Tibial nerve (tissue), 4 donors: ENCODE measurements at regions not wholly inside any gene's neighbourhood (a gene's known extent, or its start where the extent isn't known, plus 50 kb on each side); places are given as distances from the start of the nearest gene placed in this dataset.

Source experiments
- DNase-seq, 2 donors: peaks; one replicate each; pipeline ENCODE4 v3.0.0-alpha.2; 2019; ENCODE audit warnings: low spot score in 2 of 2
- H3K27ac ChIP-seq, 4 donors: fragments of 200-600 bp; sonication (generic) in 3 of 4; one replicate each; pipeline ENCODE4 v1.5.1; 2017 to 2019; ENCODE audit warnings: mild to moderate bottlenecking in 1 of 4
- H3K27me3 ChIP-seq, 2 donors: fragments of 200-600 bp; sonication (generic) in 1 of 2; one replicate each; pipeline versions ENCODE4 v1.5.1 to v1.6.0; 2017 to 2019
- H3K36me3 ChIP-seq, 3 donors: fragments of 200-600 bp; sonication (generic); one replicate each; pipeline ENCODE4 v1.5.1; 2018 to 2019
- H3K4me1 ChIP-seq, 4 donors: fragments of 200-600 bp; sonication (generic) in 3 of 4; one replicate each; pipeline ENCODE4 v1.5.1; 2017 to 2019
- H3K4me3 ChIP-seq, 4 donors: fragments of 200-600 bp; sonication (generic) in 3 of 4; one replicate each; pipeline ENCODE4 v1.5.1; 2017 to 2019; ENCODE audit warnings: mild to moderate bottlenecking in 1 of 4, moderate library complexity in 1 of 4
- H3K9me3 ChIP-seq, 4 donors: fragments of 200-600 bp; sonication (generic) in 3 of 4; one replicate each; pipeline ENCODE4 v1.5.1; 2017 to 2019
- EP300 ChIP-seq, 2 donors: sonication (generic); formaldehyde crosslinking; IDR thresholded peaks; one replicate each; pipeline ENCODE4 v1.6.1; 2017; ENCODE audit warnings: antibody characterized with exemption in 2 of 2, mild to moderate bottlenecking in 1 of 2
- POLR2A ChIP-seq, 2 donors: fragments of 450-650 bp; IDR thresholded peaks; one replicate each; pipeline ENCODE4 v1.6.1; 2017; ENCODE audit warnings: antibody characterized with exemption in 2 of 2, mild to moderate bottlenecking in 2 of 2, moderate library complexity in 2 of 2
- WGBS, 2 donors: methylation state at CpG; one replicate each; pipeline ENCODE4 v1.1.5; 2018; 5-methylcytosine and 5-hydroxymethylcytosine counted together
- TF ChIP-seq, protein P1 (sequence below), 5 experiments: fragments of 200-600 bp in 3 of 5; fragments of 450-650 bp in 2 of 5; sonication (generic) in 3 of 5; IDR thresholded peaks; one replicate each; pipeline ENCODE4 v1.5.1; 2016 to 2019; ENCODE audit warnings: antibody characterized with exemption in 5 of 5, mild to moderate bottlenecking in 3 of 5, moderate library complexity in 2 of 5

DNA sequence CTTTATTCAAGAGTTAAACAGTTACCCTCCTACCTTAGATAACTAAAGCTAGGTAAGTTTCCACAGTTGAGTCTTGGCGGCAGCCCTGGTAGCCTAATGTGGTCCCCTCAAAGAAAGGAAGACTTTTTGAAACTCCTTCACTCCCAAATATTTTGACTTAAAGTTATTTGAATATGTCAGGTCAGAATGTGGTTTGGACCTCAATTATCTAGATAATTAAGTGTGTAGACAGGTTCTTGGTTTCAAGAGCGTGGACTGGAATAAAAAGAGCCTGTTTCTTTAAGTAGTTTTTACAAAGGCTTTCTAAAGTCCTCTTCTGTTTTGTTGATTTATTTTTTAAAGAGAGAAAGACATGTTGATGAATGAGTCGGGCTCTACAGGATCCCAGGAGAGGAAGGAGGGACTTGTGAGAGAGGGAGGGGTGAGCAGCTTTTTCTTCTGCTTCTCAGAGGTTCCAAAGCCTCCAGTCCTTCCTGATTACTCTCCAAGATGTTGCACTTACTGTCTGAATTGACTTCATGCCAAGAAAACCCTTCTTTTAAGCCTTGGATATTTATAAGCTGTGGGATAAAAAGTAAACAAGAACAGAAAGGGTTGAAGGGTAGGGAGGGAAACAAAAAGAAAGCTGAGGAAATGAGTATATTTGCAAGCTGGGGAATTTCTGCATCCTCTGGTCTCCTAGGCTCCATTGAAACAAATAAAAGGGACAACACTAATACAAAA lies 457.4 kb downstream of the IGSF11 start:
- no peak overlapping the region for H3K4me3 ChIP-seq
- 56 to 62% methylated on average over 3 of the region's 3 CpGs for WGBS, 2 donors
- no peaks in the 10 kb centered on the region for H3K9me3 ChIP-seq
- H3K27ac ChIP-seq = no peak overlapping the region
- no peaks in the 10 kb centered on the region for H3K36me3 ChIP-seq
- TF ChIP-seq, protein P1, sequence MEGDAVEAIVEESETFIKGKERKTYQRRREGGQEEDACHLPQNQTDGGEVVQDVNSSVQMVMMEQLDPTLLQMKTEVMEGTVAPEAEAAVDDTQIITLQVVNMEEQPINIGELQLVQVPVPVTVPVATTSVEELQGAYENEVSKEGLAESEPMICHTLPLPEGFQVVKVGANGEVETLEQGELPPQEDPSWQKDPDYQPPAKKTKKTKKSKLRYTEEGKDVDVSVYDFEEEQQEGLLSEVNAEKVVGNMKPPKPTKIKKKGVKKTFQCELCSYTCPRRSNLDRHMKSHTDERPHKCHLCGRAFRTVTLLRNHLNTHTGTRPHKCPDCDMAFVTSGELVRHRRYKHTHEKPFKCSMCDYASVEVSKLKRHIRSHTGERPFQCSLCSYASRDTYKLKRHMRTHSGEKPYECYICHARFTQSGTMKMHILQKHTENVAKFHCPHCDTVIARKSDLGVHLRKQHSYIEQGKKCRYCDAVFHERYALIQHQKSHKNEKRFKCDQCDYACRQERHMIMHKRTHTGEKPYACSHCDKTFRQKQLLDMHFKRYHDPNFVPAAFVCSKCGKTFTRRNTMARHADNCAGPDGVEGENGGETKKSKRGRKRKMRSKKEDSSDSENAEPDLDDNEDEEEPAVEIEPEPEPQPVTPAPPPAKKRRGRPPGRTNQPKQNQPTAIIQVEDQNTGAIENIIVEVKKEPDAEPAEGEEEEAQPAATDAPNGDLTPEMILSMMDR (IDR thresholded peaks at IDR 0.05) = no peak
- TF ChIP-seq POLR2A (IDR thresholded peaks at IDR 0.05) (no peak), EP300 (IDR thresholded peaks at IDR 0.05) (no peak)
- no peaks in the 10 kb centered on the region for H3K4me1 ChIP-seq
- H3K27me3 ChIP-seq = no peaks in the 10 kb centered on the region
- DNase-seq = no peak

DNA sequence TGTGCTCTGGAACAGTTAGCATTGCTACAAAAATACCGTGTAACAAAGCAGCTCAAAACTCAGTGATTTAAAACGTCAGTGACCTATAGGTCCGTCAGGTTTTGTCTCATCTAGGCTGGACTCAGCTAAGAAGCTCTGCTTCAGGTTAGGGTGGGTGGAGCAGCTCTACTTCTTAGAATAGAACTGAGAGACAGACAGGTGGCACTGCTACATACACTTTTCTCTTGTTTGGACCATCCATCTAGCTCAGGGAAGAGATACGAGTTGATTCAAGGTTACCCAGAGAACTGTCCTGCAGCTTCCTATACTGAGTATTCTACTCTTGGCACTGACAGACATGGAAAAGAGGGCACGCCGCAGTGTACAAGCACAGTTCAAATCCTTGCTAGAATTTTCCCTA lies 456.1 kb downstream of the IGSF11 start:
- WGBS, 2 donors = 91% methylated on average over 6 of the region's 6 CpGs
- TF ChIP-seq POLR2A (IDR thresholded peaks at IDR 0.05) = no peak
- no peak for TF ChIP-seq EP300 (IDR thresholded peaks at IDR 0.05)
- TF ChIP-seq, protein P1 (IDR thresholded peaks at IDR 0.05) = no peak
- no peaks in the 10 kb centered on the region for H3K9me3 ChIP-seq

DNA sequence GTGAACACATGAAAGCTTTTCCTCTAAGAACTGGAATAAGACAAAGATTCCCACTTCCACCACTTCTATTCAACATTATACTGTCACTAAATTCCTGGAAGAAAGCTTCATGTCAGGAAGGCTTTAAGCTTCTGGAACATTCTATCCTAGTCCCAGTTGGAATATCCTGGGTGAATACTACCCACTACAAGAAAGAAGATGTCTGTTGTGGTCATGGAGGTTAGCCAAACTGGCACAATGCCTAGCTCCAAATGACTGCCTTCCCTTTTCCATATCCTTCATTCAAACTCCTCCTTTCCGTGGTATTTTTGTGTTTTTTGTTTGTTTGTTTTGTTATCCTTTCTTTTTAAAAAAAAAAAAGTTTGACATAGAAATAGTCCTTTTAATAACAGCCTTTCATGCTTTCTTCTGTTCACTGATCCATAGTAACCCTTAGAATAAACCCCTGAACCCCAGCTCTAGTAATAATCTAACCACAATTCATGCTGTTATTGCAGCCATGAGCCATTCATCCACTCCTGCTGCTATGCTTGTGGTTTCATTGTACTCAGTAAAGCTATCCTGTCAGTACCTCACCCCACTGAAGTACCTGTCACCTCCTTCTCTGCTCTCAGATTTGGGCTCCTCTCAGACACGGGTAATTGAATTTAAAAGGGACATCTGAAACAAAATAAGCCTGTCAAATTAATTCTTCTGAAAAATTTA lies 447.5 kb downstream of the IGSF11 start:
- TF ChIP-seq, protein P1 (IDR thresholded peaks at IDR 0.05) = no peak
- TF ChIP-seq EP300 (IDR thresholded peaks at IDR 0.05) = no peak
- TF ChIP-seq POLR2A (IDR thresholded peaks at IDR 0.05) = no peak
- WGBS, 2 donors = 44 to 50% methylated on average over 2 of the region's 2 CpGs
- H3K27me3 ChIP-seq = no peaks in the 10 kb centered on the region
- no peak for DNase-seq
- no peaks in the 10 kb centered on the region for H3K36me3 ChIP-seq
- no peak overlapping the region for H3K27ac ChIP-seq
- no peaks in the 10 kb centered on the region for H3K4me1 ChIP-seq
- H3K9me3 ChIP-seq = no peaks in the 10 kb centered on the region
- no peak overlapping the region for H3K4me3 ChIP-seq

More for the DNA sequence above, 456.1 kb downstream of the IGSF11 start:
- H3K27ac ChIP-seq = no peak overlapping the region
- H3K4me1 ChIP-seq = no peaks in the 10 kb centered on the region
- no peak overlapping the region for H3K4me3 ChIP-seq
- H3K27me3 ChIP-seq = no peaks in the 10 kb centered on the region
- DNase-seq = no peak
- H3K36me3 ChIP-seq = no peaks in the 10 kb centered on the region

DNA sequence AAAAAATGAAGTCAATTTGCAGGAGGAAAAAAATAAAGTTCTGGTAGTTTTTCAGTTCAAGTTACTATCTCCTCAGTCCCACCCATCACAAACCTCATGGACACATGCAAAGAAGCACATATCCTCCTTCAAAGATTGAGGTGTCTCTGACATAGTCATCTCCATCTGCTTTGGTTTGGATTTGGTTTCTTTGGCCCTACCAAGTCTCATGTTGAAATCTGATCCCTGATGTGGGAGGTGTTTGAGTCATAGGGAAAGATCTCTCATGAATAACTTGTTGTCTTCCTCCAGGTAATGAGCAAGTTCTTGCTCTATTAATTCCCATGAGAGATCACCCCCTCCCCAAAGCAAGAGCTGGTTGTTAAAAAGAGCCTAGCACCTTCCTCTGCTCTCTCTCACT lies 446.8 kb downstream of the IGSF11 start:
- TF ChIP-seq EP300 (IDR thresholded peaks at IDR 0.05) = no peak
- TF ChIP-seq, protein P1 (IDR thresholded peaks at IDR 0.05) = no peak
- TF ChIP-seq POLR2A (IDR thresholded peaks at IDR 0.05) = no peak

DNA sequence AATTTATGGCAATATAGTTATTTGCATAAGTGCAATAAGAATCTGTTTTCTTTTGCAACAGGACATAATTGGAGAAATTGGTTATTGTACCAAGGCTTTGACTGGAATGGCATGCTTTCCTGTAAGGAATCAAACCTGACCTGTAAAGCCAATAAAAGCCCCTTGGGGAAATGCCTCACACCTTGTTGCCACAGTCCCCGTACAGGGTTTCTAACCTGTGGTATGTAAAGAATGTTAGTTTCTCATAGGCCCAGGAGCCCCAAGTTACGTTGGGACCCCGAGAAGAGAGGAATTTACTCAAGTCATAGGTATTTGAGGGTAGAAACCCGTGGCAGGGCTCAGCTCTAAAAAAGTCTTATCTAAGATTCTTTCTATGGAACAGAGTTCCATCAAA lies 441.4 kb downstream of the IGSF11 start:
- WGBS, 2 donors = 60 to 78% methylated on average over 4 of the region's 4 CpGs
- H3K4me3 ChIP-seq = no peak overlapping the region
- H3K27ac ChIP-seq = no peak overlapping the region
- no peak for TF ChIP-seq POLR2A (IDR thresholded peaks at IDR 0.05)
- TF ChIP-seq EP300 (IDR thresholded peaks at IDR 0.05) = no peak
- TF ChIP-seq, protein P1 (IDR thresholded peaks at IDR 0.05) = no peak
- no peaks in the 10 kb centered on the region for H3K27me3 ChIP-seq
- no peaks in the 10 kb centered on the region for H3K4me1 ChIP-seq
- DNase-seq = no peak
- H3K36me3 ChIP-seq = no peaks in the 10 kb centered on the region
- H3K9me3 ChIP-seq = peaks cover 0 to 18% (median 3%) of the 10 kb centered on the region in 4 donors

More for the DNA sequence above, 446.8 kb downstream of the IGSF11 start:
- DNase-seq = no peak
- Histone ChIP-seq H3K36me3 (no peaks in the 10 kb centered on the region), H3K4me1 (no peaks in the 10 kb centered on the region), H3K27ac (no peak overlapping the region), H3K27me3 (no peaks in the 10 kb centered on the region), H3K4me3 (no peak overlapping the region), H3K9me3 (peaks cover 0 to 2% (median 0%) of the 10 kb centered on the region in 4 donors)
